ENCODE measurements at regions not wholly inside any gene's neighbourhood (a gene's known extent, or its start where the extent isn't known, plus 50 kb on each side); places are given as distances from the start of the nearest gene placed in this dataset.

- TF ChIP-seq CTCF (IDR thresholded peaks at IDR 0.05; ENCODE audit: insufficient read depth, low read depth, low read length, missing control alignments): no peak
- DNase-seq (ENCODE audit: low read depth): no peak
- H3K4me3 ChIP-seq (ENCODE audit: low read length): no peak overlapping the region
Measured at GRCh38 chr18:57278933-57279332, 73.4 kb upstream of the ST8SIA3 start.

- no peak overlapping the region for H3K4me3 ChIP-seq (ENCODE audit: low read length)
- DNase-seq (ENCODE audit: low read depth): no peak
- TF ChIP-seq CTCF (IDR thresholded peaks at IDR 0.05; ENCODE audit: insufficient read depth, low read depth, low read length, missing control alignments): no peak
Measured at GRCh38 chr18:57281519-57281918, 70.8 kb upstream of the ST8SIA3 start.

GRCh38 chr18:57286949-57287348 lies 65.4 kb upstream of the ST8SIA3 start:
- no peak overlapping the region for H3K4me3 ChIP-seq (ENCODE audit: low read length)
- TF ChIP-seq CTCF (IDR thresholded peaks at IDR 0.05; ENCODE audit: insufficient read depth, low read depth, low read length, missing control alignments): no peak
- no peak for DNase-seq (ENCODE audit: low read depth)

- no peak for DNase-seq (ENCODE audit: low read depth)
- TF ChIP-seq CTCF (IDR thresholded peaks at IDR 0.05; ENCODE audit: insufficient read depth, low read depth, low read length, missing control alignments): no peak
- H3K4me3 ChIP-seq (ENCODE audit: low read length): no peak overlapping the region
Measured at GRCh38 chr18:57287766-57288165, 64.6 kb upstream of the ST8SIA3 start.

GRCh38 chr18:57294547-57294946 lies 57.8 kb upstream of the ST8SIA3 start:
- H3K4me3 ChIP-seq (ENCODE audit: low read length): no peak overlapping the region
- no peak for DNase-seq (ENCODE audit: low read depth)
- TF ChIP-seq CTCF (IDR thresholded peaks at IDR 0.05; ENCODE audit: insufficient read depth, low read depth, low read length, missing control alignments): no peak

GRCh38 chr18:57296336-57296735 lies 56.0 kb upstream of the ST8SIA3 start:
- no peak for TF ChIP-seq CTCF (IDR thresholded peaks at IDR 0.05; ENCODE audit: insufficient read depth, low read depth, low read length, missing control alignments)
- H3K4me3 ChIP-seq (ENCODE audit: low read length): no peak overlapping the region
- no peak for DNase-seq (ENCODE audit: low read depth)

- DNase-seq (ENCODE audit: low read depth): no peak
- no peak overlapping the region for H3K4me3 ChIP-seq (ENCODE audit: low read length)
- no peak for TF ChIP-seq CTCF (IDR thresholded peaks at IDR 0.05; ENCODE audit: insufficient read depth, low read depth, low read length, missing control alignments)
Measured at GRCh38 chr18:57297306-57297705, 55.1 kb upstream of the ST8SIA3 start.
